ENCODE measurements at regions not wholly inside any gene's neighbourhood (a gene's known extent, or its start where the extent isn't known, plus 50 kb on each side); places are given as distances from the start of the nearest gene placed in this dataset.

GRCh38 chr14:97791072-97791471, 993.9 kb downstream of the VRK1 start:
- H3K27me3 ChIP-seq (ENCODE audit: insufficient read depth, low read depth, low read length), result peaks cover 3% of the 10 kb centered on the region
- H3K9me3 ChIP-seq (ENCODE audit: low read length), result no peaks in the 10 kb centered on the region
- no peaks in the 10 kb centered on the region for H4K20me1 ChIP-seq (ENCODE audit: insufficient read depth)
- TF ChIP-seq EZH2 (IDR thresholded peaks at IDR 0.05; ENCODE audit: borderline replicate concordance, insufficient read depth, low read length, poor library complexity, severe bottlenecking), result no peak
- TF ChIP-seq MXI1 (conservative IDR thresholded peaks at IDR 0.05; ENCODE audit: poor library complexity, severe bottlenecking), result no peak
- no peak for TF ChIP-seq RAD21 (conservative IDR thresholded peaks at IDR 0.05)
- no peak for TF ChIP-seq POLR2AphosphoS5 (IDR thresholded peaks at IDR 0.05)
- TF ChIP-seq EP300 (conservative IDR thresholded peaks at IDR 0.05; ENCODE audit: poor library complexity, severe bottlenecking), result no peak
- TF ChIP-seq, protein P1, sequence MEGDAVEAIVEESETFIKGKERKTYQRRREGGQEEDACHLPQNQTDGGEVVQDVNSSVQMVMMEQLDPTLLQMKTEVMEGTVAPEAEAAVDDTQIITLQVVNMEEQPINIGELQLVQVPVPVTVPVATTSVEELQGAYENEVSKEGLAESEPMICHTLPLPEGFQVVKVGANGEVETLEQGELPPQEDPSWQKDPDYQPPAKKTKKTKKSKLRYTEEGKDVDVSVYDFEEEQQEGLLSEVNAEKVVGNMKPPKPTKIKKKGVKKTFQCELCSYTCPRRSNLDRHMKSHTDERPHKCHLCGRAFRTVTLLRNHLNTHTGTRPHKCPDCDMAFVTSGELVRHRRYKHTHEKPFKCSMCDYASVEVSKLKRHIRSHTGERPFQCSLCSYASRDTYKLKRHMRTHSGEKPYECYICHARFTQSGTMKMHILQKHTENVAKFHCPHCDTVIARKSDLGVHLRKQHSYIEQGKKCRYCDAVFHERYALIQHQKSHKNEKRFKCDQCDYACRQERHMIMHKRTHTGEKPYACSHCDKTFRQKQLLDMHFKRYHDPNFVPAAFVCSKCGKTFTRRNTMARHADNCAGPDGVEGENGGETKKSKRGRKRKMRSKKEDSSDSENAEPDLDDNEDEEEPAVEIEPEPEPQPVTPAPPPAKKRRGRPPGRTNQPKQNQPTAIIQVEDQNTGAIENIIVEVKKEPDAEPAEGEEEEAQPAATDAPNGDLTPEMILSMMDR (IDR thresholded peaks at IDR 0.05; ENCODE audit: poor library complexity, severe bottlenecking), result no peak
- TF ChIP-seq SMC3 (conservative IDR thresholded peaks at IDR 0.05; ENCODE audit: poor library complexity), result no peak
- TF ChIP-seq REST (IDR thresholded peaks at IDR 0.05; ENCODE audit: borderline replicate concordance), result no peak
- no peak for TF ChIP-seq TAF1 (IDR thresholded peaks at IDR 0.05; ENCODE audit: low read depth)
- no peak overlapping the region for H2AFZ ChIP-seq (ENCODE audit: low read depth, low read length)
- no peak overlapping the region for H3K27ac ChIP-seq (ENCODE audit: low read length)
- H3K79me2 ChIP-seq (replicated peaks; ENCODE audit: insufficient read depth, low read length), result no peaks in the 10 kb centered on the region
- no peak overlapping the region for H3K9ac ChIP-seq (ENCODE audit: low read length)
- H3K4me3 ChIP-seq (ENCODE audit: low read length), result no peak overlapping the region
- H3K36me3 ChIP-seq (ENCODE audit: insufficient read depth, low read length), result no peaks in the 10 kb centered on the region
- no peaks in the 10 kb centered on the region for H3F3A ChIP-seq (ENCODE audit: insufficient read depth, low read length, poor library complexity, severe bottlenecking)
- H3K4me2 ChIP-seq (ENCODE audit: low read length), result no peak overlapping the region
- no peaks in the 10 kb centered on the region for H3K9me2 ChIP-seq (ENCODE audit: insufficient read depth, low read length)

- Histone ChIP-seq H3K27ac (ENCODE audit: low read length) (no peak overlapping the region), H3K36me3 (ENCODE audit: insufficient read depth, low read length) (no peaks in the 10 kb centered on the region), H3F3A (ENCODE audit: insufficient read depth, low read length, poor library complexity, severe bottlenecking) (no peaks in the 10 kb centered on the region), H4K20me1 (ENCODE audit: insufficient read depth) (no peaks in the 10 kb centered on the region), H3K4me3 (ENCODE audit: low read length) (no peak overlapping the region), H3K9me2 (ENCODE audit: insufficient read depth, low read length) (no peaks in the 10 kb centered on the region), H3K9ac (ENCODE audit: low read length) (no peak overlapping the region), H3K9me3 (ENCODE audit: low read length) (no peaks in the 10 kb centered on the region), H2AFZ (ENCODE audit: low read depth, low read length) (no peak overlapping the region), H3K27me3 (ENCODE audit: insufficient read depth, low read depth, low read length) (peaks cover 3% of the 10 kb centered on the region), H3K79me2 (replicated peaks; ENCODE audit: insufficient read depth, low read length) (no peaks in the 10 kb centered on the region), H3K4me2 (ENCODE audit: low read length) (no peak overlapping the region)
- TF ChIP-seq REST (IDR thresholded peaks at IDR 0.05; ENCODE audit: borderline replicate concordance), result no peak
- no peak for TF ChIP-seq RAD21 (conservative IDR thresholded peaks at IDR 0.05)
- no peak for TF ChIP-seq EZH2 (IDR thresholded peaks at IDR 0.05; ENCODE audit: borderline replicate concordance, insufficient read depth, low read length, poor library complexity, severe bottlenecking)
- no peak for TF ChIP-seq TAF1 (IDR thresholded peaks at IDR 0.05; ENCODE audit: low read depth)
- TF ChIP-seq POLR2AphosphoS5 (IDR thresholded peaks at IDR 0.05), result no peak
- TF ChIP-seq MXI1 (conservative IDR thresholded peaks at IDR 0.05; ENCODE audit: poor library complexity, severe bottlenecking), result no peak
These were observed 994.7 kb downstream of the VRK1 start for GRCh38 chr14:97791906-97792305.

Data from neural cell (in vitro differentiated cells).